Heart right ventricle (tissue), 16 donors: ENCODE measurements at regions not wholly inside any gene's neighbourhood (a gene's known extent, or its start where the extent isn't known, plus 50 kb on each side); places are given as distances from the start of the nearest gene placed in this dataset.

ENCODE experiments used
- ATAC-seq, 8 donors: fragments of 200-7000 bp; cut with Tn5 transposase; one replicate each; pipeline ENCODE4 v1.9.1; 2020; ENCODE audit warnings: mild to moderate bottlenecking in 8 of 8, moderate library complexity in 8 of 8, moderate number of reproducible peaks in 1 of 8
- DNase-seq, 2 donors: peaks; one replicate each; pipeline ENCODE4 v3.0.0-alpha.2; 2020
- H3K27ac ChIP-seq, 10 donors: fragments of 200-600 bp; sonication (generic) in 2 of 10; one replicate each; pipeline versions ENCODE4 v1.5.0 to v1.8.0; 2020 to 2022; ENCODE audit warnings: mild to moderate bottlenecking in 3 of 10
- H3K27me3 ChIP-seq, 7 donors: fragments of 200-600 bp; one replicate each; pipeline ENCODE4 v1.8.0; 2021 to 2022; ENCODE audit warnings: mild to moderate bottlenecking in 2 of 7
- H3K36me3 ChIP-seq, 9 donors: fragments of 200-600 bp; sonication (generic) in 1 of 9; one replicate each; pipeline versions ENCODE4 v1.5.0 to v1.8.0; 2020 to 2022; ENCODE audit warnings: mild to moderate bottlenecking in 2 of 9
- H3K4me1 ChIP-seq, 9 donors: fragments of 200-600 bp; sonication (generic) in 1 of 9; one replicate each; pipeline versions ENCODE4 v1.5.0 to v1.8.0; 2020 to 2022; ENCODE audit warnings: mild to moderate bottlenecking in 4 of 9
- H3K4me3 ChIP-seq, 10 donors: fragments of 200-600 bp; sonication (generic) in 2 of 10; one replicate each; pipeline versions ENCODE4 v1.5.0 to v1.8.0; 2020 to 2022; ENCODE audit warnings: mild to moderate bottlenecking in 7 of 10, moderate library complexity in 2 of 10
- H3K9me3 ChIP-seq, 11 donors: fragments of 200-600 bp in 10 of 11; sonication (generic) in 2 of 11; one replicate each; pipeline versions ENCODE4 v1.5.0 to v1.8.0; 2013 to 2022; ENCODE audit warnings: mild to moderate bottlenecking in 2 of 11, control low read depth in 1 of 11, moderate library complexity in 1 of 11
- WGBS, 2 donors: extraction: QIAGEN DNeasy Blood & Tissue Kit; methylation state at CpG; one replicate each; pipeline ENCODE4 v1.1.7; 2013; ENCODE audit warnings: inconsistent platforms in 1 of 2; 5-methylcytosine and 5-hydroxymethylcytosine counted together
- intact Hi-C, 10 donors: fragments of 100-400 bp; cut with DNase I; formaldehyde crosslinking; loops; one replicate each; pipeline versions ENCODE4 v1.11.1 to v1.14.2; 2022
- TF ChIP-seq, protein P1 (sequence below), 9 donors: fragments of 200-600 bp; sonication (generic) in 2 of 9; IDR thresholded peaks; one replicate each; pipeline versions ENCODE4 v1.5.0 to v1.8.0; 2021 to 2022; ENCODE audit warnings: antibody characterized with exemption in 9 of 9, mild to moderate bottlenecking in 5 of 9, moderate library complexity in 1 of 9
- donor health status: Arrhythmogenic right ventricular cardiomyopathy.
- donor health status: ischemic (EF 13 %, LVEDD 7.1; RV severe dilation, severe dysfunction).
- donor health status: healthy with polysubstance abuse.
- donor health status: DM: no; HTN: yes; CAD: no.
- donor health status: DM: no; HTN: no; CAD: no.
- donor health status: ischemic (EF 25% LVEDD 6.9; RV normal size, moderate dysfunction).
- donor health status: ischemic (EF 25% LVEDD 5.7; RV mildly dilated, moderate dysfunction).
- donor health status: healthy.
- donor health status: DM: yes; HTN: yes; CAD: no.
- donor health status: Ischemic cardiomyopathy.
- donor health status: ischemic (EF 35%, LVEDD 5.7; RV mildly dilated, moderate dysfunction).
- donor health status: nonischemic (EF 11% LVEDD 7.7; RV severe dilation, severe dysfunction).
- donor health status: DM: yes; HTN: yes; CAD: no.
- donor health status: PGD.
- donor health status: ischemic (EF 29% LVEDD 5.4; RV normal size, mild dysfunction).
- donor health status: nonischemic (EF 23%, LVEDD 6.1; RV moderate dilation, normal function).

DNA sequence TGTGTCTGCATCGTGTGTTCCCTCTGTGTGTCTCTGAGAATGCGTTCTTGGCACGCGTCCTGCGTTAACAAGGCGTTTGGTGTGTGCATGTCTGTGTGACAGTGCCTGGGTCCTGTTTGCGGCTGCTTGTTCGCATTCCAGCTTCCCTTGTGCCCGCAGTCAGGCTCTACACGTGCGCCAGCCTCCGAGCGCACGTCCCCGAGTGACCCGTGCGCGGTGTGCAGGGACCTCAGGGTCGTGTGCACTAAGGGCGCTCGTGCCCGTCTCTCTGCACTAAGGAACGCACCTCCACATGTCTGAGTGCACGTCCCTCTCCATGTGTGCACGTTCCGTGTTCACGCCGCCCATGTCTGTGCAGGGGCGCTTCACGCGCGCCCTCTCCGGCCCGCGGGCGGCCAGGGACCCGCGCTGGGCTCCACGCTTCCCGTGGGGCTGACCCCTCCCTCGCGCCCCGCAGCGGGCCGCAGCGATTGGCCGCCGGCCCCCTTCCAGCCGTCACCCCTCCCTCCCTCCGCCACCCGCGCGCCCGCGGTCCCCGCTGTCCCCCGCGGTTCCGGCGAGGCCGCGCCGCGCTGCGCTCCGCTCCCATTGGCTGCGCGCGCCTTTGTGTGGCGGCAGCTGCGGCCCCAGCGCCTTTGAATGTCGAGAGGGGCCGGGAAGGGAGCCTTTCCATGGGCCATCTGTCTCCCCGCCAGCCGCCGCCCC is 229.4 kb downstream of the HAUS1 start:
- H3K27ac ChIP-seq, result peak overlapping the region in 6 of 10 donors; percentile 32 to 77 (median 65)
- H3K4me3 ChIP-seq, result peak overlapping the region; percentile 38 to 85 (median 66)
- TF ChIP-seq, protein P1, sequence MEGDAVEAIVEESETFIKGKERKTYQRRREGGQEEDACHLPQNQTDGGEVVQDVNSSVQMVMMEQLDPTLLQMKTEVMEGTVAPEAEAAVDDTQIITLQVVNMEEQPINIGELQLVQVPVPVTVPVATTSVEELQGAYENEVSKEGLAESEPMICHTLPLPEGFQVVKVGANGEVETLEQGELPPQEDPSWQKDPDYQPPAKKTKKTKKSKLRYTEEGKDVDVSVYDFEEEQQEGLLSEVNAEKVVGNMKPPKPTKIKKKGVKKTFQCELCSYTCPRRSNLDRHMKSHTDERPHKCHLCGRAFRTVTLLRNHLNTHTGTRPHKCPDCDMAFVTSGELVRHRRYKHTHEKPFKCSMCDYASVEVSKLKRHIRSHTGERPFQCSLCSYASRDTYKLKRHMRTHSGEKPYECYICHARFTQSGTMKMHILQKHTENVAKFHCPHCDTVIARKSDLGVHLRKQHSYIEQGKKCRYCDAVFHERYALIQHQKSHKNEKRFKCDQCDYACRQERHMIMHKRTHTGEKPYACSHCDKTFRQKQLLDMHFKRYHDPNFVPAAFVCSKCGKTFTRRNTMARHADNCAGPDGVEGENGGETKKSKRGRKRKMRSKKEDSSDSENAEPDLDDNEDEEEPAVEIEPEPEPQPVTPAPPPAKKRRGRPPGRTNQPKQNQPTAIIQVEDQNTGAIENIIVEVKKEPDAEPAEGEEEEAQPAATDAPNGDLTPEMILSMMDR (IDR thresholded peaks at IDR 0.05), result peak in 1 of 9 donors; percentile 4
- H3K9me3 ChIP-seq, result no peaks in the 10 kb centered on the region
- H3K27me3 ChIP-seq, result peaks cover 0 to 64% (median 0%) of the 10 kb centered on the region in 7 donors
- intact Hi-C loops, result loop anchor here in 4 of 10 donors (5.0 to 10.0 kb wide), 4 partner anchors 79 to 149 kb away; no protein-coding TSS in a partner anchor
- DNase-seq, result peak; percentile 42 to 64
- no peaks in the 10 kb centered on the region for H3K36me3 ChIP-seq
- ATAC-seq, result peak; percentile 66 to 84 (median 74)
- WGBS, 2 donors, result 1% methylated on average over 63 to 77 of the region's 77 CpGs
- peaks cover 10 to 46% (median 33%) of the 10 kb centered on the region in 9 donors for H3K4me1 ChIP-seq

DNA sequence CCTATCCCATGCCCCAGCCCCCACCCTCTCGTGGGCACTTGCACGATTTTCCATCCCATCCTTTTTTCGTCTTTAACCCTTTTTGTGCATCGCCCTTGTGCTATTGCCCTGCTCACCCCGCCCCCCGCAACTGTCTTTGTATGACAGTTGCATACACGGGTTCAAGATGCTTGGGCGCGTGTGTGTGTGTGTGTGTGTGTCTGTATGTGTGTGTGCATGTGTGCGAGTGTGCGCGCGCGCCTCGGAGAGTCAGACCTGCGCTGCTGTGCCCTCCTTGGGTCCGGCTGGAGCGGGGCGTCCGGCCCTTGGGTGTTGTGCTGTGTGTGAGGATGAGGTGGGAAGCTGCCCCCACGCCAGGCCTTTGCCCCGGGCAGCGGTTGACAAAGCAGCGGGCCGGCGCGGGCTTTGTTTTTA is 230.7 kb downstream of the HAUS1 start:
- TF ChIP-seq, protein P1 (IDR thresholded peaks at IDR 0.05), result no peak
- ATAC-seq (peak in 5 of 8 donors; percentile 32 to 66 (median 38)), DNase-seq (peak; percentile 28 to 32)
- WGBS, 2 donors, result 4 to 8% methylated on average over 27 of the region's 27 CpGs
- H3K4me3 ChIP-seq, result peak overlapping the region in 9 of 10 donors; percentile 56 to 85 (median 68)
- peaks cover 10 to 51% (median 33%) of the 10 kb centered on the region in 9 donors for H3K4me1 ChIP-seq
- no peaks in the 10 kb centered on the region for H3K9me3 ChIP-seq
- H3K27ac ChIP-seq, result peak overlapping the region in 7 of 10 donors; percentile 27 to 84 (median 69)
- peaks cover 0 to 71% (median 0%) of the 10 kb centered on the region in 7 donors for H3K27me3 ChIP-seq
- intact Hi-C loops, result loop anchor here in 5 of 10 donors (5.0 to 10.0 kb wide), 4 partner anchors 77 to 147 kb away; no protein-coding TSS in a partner anchor
- H3K36me3 ChIP-seq, result no peaks in the 10 kb centered on the region

DNA sequence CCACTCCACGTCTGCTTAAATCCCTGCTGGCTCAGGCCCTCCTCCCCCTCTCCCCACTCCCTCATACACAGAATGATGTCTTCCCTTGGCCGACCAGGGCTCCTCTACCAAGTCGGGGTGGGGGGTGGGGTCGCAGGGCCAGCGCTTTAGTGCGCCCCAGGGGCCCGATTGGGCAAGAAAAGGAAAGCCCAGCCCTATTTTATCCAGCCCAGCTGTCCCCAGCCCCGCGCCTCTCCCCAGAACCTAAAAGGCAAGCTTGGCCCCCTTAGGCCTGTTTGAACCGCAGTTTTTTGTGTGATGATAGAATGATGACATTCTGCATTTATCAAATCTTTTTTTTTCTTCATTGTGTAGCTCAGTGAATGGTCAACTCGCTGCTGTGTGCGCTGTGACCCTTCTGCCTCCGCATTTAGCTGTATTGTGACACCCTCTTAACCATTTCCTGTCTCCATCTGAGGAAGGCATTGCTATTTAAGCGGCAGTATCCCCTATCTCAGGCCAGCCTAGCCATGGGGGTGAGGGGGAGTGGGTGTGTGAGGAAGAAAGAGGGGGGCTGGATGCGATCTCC is 231.4 kb downstream of the HAUS1 start:
- Histone ChIP-seq H3K36me3 (no peaks in the 10 kb centered on the region), H3K4me1 (peaks cover 10 to 53% (median 33%) of the 10 kb centered on the region in 9 donors), H3K27me3 (peaks cover 0 to 71% (median 0%) of the 10 kb centered on the region in 7 donors), H3K9me3 (no peaks in the 10 kb centered on the region), H3K4me3 (peak overlapping the region in 9 of 10 donors; percentile 56 to 85 (median 68)), H3K27ac (peak overlapping the region in 9 of 10 donors; percentile 27 to 84 (median 63))
- TF ChIP-seq, protein P1 (IDR thresholded peaks at IDR 0.05), result no peak
- intact Hi-C loops, result loop anchor here in 4 of 10 donors (5.0 to 10.0 kb wide), 4 partner anchors 77 to 147 kb away; no protein-coding TSS in a partner anchor
- DNase-seq (no peak), ATAC-seq (peak in 7 of 8 donors; percentile 18 to 45 (median 39))
- WGBS, 2 donors, result 16% methylated on average over 15 of the region's 15 CpGs
